C4-2B (cell line): ENCODE measurements at regions not wholly inside any gene's neighbourhood (a gene's known extent, or its start where the extent isn't known, plus 50 kb on each side); places are given as distances from the start of the nearest gene placed in this dataset.

ENCODE experiments used
- CTCF ChIP-seq: fragments of 450-650 bp; conservative IDR thresholded peaks from 2 replicates; pipeline ENCODE4 v1.5.1; 2017; ENCODE audit warnings: mild to moderate bottlenecking
- ZFX ChIP-seq: fragments of 450-650 bp; IDR thresholded peaks from 2 replicates; pipeline ENCODE4 v1.6.1; 2017

GRCh38 chr11:70531281-70532065, 133.1 kb downstream of the CTTN start:
- TF ChIP-seq CTCF: no peak
- no peak for TF ChIP-seq ZFX
